T-helper 2 cell treated with Interferon-gamma antibody and Interleukin-4, amounts not matched to agents 100 ng/mL and 5 ng/mL, for 36 hours (primary cell): ENCODE measurements at regions not wholly inside any gene's neighbourhood (a gene's known extent, or its start where the extent isn't known, plus 50 kb on each side); places are given as distances from the start of the nearest gene placed in this dataset.

ENCODE experiments used
- intact Hi-C: fragments of 100-400 bp; cut with micrococcal nuclease; formaldehyde crosslinking; loops from one replicate; pipeline ENCODE4 v1.15.1; 2023

GRCh38 chr15:77737238-77738037, 104.7 kb upstream of the LINGO1 start:
- intact Hi-C loops = no loop called here

GRCh38 chr15:77734306-77734705, 101.6 kb upstream of the LINGO1 start:
- intact Hi-C loops = no loop called here

GRCh38 chr15:77733579-77734300, 101.0 kb upstream of the LINGO1 start:
- intact Hi-C loops = no loop called here

GRCh38 chr15:77732514-77733335, 100.0 kb upstream of the LINGO1 start:
- intact Hi-C loops = no loop called here

GRCh38 chr15:77731945-77732344, 99.2 kb upstream of the LINGO1 start:
- intact Hi-C loops = no loop called here

- intact Hi-C loops = no loop called here
These were observed 98.4 kb upstream of the LINGO1 start for GRCh38 chr15:77731067-77731466.

GRCh38 chr15:77727635-77728304, 95.1 kb upstream of the LINGO1 start:
- intact Hi-C loops = no loop called here

- intact Hi-C loops = no loop called here
These were observed 92.0 kb upstream of the LINGO1 start for GRCh38 chr15:77724715-77725114.

- intact Hi-C loops = no loop called here
These were observed 91.0 kb upstream of the LINGO1 start for GRCh38 chr15:77723756-77724155.

- intact Hi-C loops = no loop called here
These were observed 90.2 kb upstream of the LINGO1 start for GRCh38 chr15:77722759-77723460.

- intact Hi-C loops = no loop called here
These were observed 89.3 kb upstream of the LINGO1 start for GRCh38 chr15:77721963-77722362.

GRCh38 chr15:77720655-77721054, 87.9 kb upstream of the LINGO1 start:
- intact Hi-C loops = no loop called here

GRCh38 chr15:77720173-77720572, 87.5 kb upstream of the LINGO1 start:
- intact Hi-C loops = no loop called here

GRCh38 chr15:77719450-77719849, 86.7 kb upstream of the LINGO1 start:
- intact Hi-C loops = no loop called here

GRCh38 chr15:77717333-77717990, 84.8 kb upstream of the LINGO1 start:
- intact Hi-C loops = no loop called here

GRCh38 chr15:77716632-77717332, 84.1 kb upstream of the LINGO1 start:
- intact Hi-C loops = no loop called here

GRCh38 chr15:77715860-77716259, 83.1 kb upstream of the LINGO1 start:
- intact Hi-C loops = no loop called here

- intact Hi-C loops = no loop called here
These were observed 82.3 kb upstream of the LINGO1 start for GRCh38 chr15:77715051-77715450.

- intact Hi-C loops = no loop called here
These were observed 81.8 kb upstream of the LINGO1 start for GRCh38 chr15:77714555-77714954.

- intact Hi-C loops = no loop called here
These were observed 81.3 kb upstream of the LINGO1 start for GRCh38 chr15:77714023-77714422.
